Calu3 (cell line): ENCODE measurements at regions not wholly inside any gene's neighbourhood (a gene's known extent, or its start where the extent isn't known, plus 50 kb on each side); places are given as distances from the start of the nearest gene placed in this dataset.

Experiments
- BruUV-seq: library from RNA; stranded (reverse); fragments of 400-500 nt; replicated peaks from 2 replicates; lab custom pipeline; 2021; lab: Mats Ljungman, UMichigan
- CTCF ChIA-PET: fragments of 300-600 bp; sonication (Branson Sonifier 250); formaldehyde crosslinking; loops from one replicate; lab custom pipeline; 2022; ENCODE audit warnings: antibody characterized with exemption; lab: Charles Lee
- DNase-seq: peaks from one replicate; pipeline ENCODE4 v3.0.0; 2022
- H3K27ac Mint-ChIP-seq: one replicate; pipeline ENCODE4 v1.8.0; 2022; ENCODE audit warnings: mixed read lengths; ENCODE audit not compliant: unreplicated experiment
- H3K27me3 Mint-ChIP-seq: one replicate; pipeline ENCODE4 v1.8.0; 2022; ENCODE audit warnings: mixed read lengths; ENCODE audit not compliant: unreplicated experiment
- H3K36me3 Mint-ChIP-seq: one replicate; pipeline ENCODE4 v1.8.0; 2022; ENCODE audit warnings: mild to moderate bottlenecking, moderate library complexity, mixed read lengths; ENCODE audit not compliant: insufficient read depth, unreplicated experiment
- H3K4me1 Mint-ChIP-seq: one replicate; pipeline ENCODE4 v1.8.0; 2022; ENCODE audit warnings: mild to moderate bottlenecking, low read depth, mixed read lengths; ENCODE audit not compliant: unreplicated experiment
- H3K4me3 Mint-ChIP-seq: one replicate; pipeline ENCODE4 v1.8.0; 2022; ENCODE audit warnings: mild to moderate bottlenecking, low read depth, moderate library complexity, mixed read lengths; ENCODE audit not compliant: unreplicated experiment
- H3K9me3 Mint-ChIP-seq: one replicate; pipeline ENCODE4 v1.8.0; 2022; ENCODE audit warnings: low read depth, mixed read lengths; ENCODE audit not compliant: unreplicated experiment
- intact Hi-C: fragments of 100-400 bp; cut with micrococcal nuclease; formaldehyde crosslinking; loops from one replicate; pipeline ENCODE4 v1.10.0; 2022; ENCODE audit not compliant: unreplicated experiment
- TF ChIP-seq, protein P1 (sequence below): fragments of 200-600 bp; IDR thresholded peaks from one replicate; pipeline ENCODE4 v1.8.0; 2022; ENCODE audit warnings: antibody characterized with exemption; ENCODE audit not compliant: unreplicated experiment

DNA sequence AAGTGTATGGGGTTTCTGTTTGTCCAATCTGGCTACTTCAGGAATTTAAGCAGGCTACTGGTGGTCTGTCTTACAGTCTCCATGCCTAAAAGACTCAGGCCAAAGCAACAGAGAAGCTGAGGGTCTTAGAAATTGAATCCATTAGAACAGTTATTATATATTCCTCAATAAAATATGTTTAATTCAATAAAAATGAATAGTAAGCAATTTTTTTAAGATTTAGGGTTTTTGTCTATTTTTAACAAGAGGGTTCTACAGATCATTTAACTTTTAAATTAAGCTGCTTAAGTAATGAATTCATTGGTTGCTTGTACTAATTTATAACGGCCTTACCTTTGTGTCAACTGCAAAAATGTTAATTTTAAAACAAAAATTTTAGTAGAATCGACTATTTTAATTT is 832.6 kb upstream of the SLC39A10 start:
- BruUV-seq: no TSS peak
- DNase-seq: no peak
- Mint-ChIP-seq H3K36me3 (no peaks in the 10 kb centered on the region), H3K4me3 (no peak overlapping the region), H3K9me3 (no peaks in the 10 kb centered on the region), H3K4me1 (peaks cover 8% of the 10 kb centered on the region), H3K27ac (no peak overlapping the region), H3K27me3 (no peaks in the 10 kb centered on the region)
- intact Hi-C loops: no loop called here
- TF ChIP-seq, protein P1, sequence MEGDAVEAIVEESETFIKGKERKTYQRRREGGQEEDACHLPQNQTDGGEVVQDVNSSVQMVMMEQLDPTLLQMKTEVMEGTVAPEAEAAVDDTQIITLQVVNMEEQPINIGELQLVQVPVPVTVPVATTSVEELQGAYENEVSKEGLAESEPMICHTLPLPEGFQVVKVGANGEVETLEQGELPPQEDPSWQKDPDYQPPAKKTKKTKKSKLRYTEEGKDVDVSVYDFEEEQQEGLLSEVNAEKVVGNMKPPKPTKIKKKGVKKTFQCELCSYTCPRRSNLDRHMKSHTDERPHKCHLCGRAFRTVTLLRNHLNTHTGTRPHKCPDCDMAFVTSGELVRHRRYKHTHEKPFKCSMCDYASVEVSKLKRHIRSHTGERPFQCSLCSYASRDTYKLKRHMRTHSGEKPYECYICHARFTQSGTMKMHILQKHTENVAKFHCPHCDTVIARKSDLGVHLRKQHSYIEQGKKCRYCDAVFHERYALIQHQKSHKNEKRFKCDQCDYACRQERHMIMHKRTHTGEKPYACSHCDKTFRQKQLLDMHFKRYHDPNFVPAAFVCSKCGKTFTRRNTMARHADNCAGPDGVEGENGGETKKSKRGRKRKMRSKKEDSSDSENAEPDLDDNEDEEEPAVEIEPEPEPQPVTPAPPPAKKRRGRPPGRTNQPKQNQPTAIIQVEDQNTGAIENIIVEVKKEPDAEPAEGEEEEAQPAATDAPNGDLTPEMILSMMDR: no peak
- CTCF ChIA-PET: no interaction called here

DNA sequence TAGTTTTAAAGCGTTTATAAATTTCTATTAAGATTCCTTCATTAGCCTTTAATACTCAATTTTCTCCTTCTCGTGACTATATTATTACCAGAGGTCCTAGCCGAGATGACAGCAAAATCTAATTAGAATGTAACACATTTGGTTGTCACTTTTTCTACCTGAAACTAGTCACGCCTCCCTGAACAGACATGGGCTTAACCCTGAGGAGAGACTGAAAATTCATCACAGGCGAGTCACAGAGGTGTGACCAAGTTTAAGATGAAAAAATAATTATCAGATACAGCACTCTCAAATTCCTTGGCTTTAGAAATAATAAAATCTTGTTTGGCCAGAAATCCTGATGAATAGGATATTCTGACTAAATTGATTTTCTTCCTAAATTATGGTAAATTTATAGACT is 834.4 kb upstream of the SLC39A10 start:
- TF ChIP-seq, protein P1: no peak
- intact Hi-C loops: no loop called here
- Mint-ChIP-seq H3K27ac (peak overlapping the region; percentile 39), H3K27me3 (no peaks in the 10 kb centered on the region), H3K36me3 (no peaks in the 10 kb centered on the region), H3K4me3 (no peak overlapping the region), H3K4me1 (peaks cover 8% of the 10 kb centered on the region), H3K9me3 (no peaks in the 10 kb centered on the region)
- CTCF ChIA-PET: no interaction called here
- DNase-seq: peak; percentile 10
- no TSS peak for BruUV-seq

GRCh38 chr2:194822097-194822496 is 834.9 kb upstream of the SLC39A10 start:
- Mint-ChIP-seq H3K27ac (peak overlapping the region; percentile 39), H3K9me3 (no peaks in the 10 kb centered on the region), H3K4me3 (no peak overlapping the region), H3K4me1 (peaks cover 8% of the 10 kb centered on the region), H3K36me3 (no peaks in the 10 kb centered on the region), H3K27me3 (no peaks in the 10 kb centered on the region)
- DNase-seq: no peak
- no TSS peak for BruUV-seq
- TF ChIP-seq, protein P1: no peak
- CTCF ChIA-PET: interaction anchor here (0.6 kb wide), 1 partner anchor 169 kb away, joined by 4 read pairs; no protein-coding TSS in a partner anchor
- intact Hi-C loops: no loop called here

DNA sequence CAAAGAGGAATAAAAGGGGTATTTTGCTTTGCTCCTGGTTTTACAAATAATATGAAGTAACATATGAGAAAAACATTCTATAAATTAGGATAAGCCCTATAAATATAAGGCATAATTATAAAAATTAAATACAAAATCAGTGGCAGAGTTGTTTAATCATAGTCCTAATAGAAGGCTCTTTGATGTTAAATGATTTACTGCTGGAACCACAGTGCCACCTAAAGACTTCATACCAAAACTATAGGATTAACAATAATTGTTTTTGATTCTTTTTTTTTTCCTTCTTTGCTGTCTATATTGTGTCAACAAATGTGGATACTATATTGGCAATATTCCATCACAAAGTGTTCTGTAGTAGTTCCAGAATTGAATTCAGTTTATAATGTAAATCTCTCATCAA is 837.7 kb upstream of the SLC39A10 start:
- TF ChIP-seq, protein P1: no peak
- Mint-ChIP-seq H3K9me3 (no peaks in the 10 kb centered on the region), H3K4me3 (no peak overlapping the region), H3K27ac (no peak overlapping the region), H3K27me3 (no peaks in the 10 kb centered on the region), H3K36me3 (no peaks in the 10 kb centered on the region), H3K4me1 (no peaks in the 10 kb centered on the region)
- no TSS peak for BruUV-seq
- peak; percentile 4 for DNase-seq
- intact Hi-C loops: loop anchor here (1.0 to 5.0 kb wide), 3 partner anchors 273 to 1122 kb away; no protein-coding TSS in a partner anchor
- CTCF ChIA-PET: no interaction called here
